Renal cortex interstitium (tissue), 11 donors: ENCODE measurements at regions not wholly inside any gene's neighbourhood (a gene's known extent, or its start where the extent isn't known, plus 50 kb on each side); places are given as distances from the start of the nearest gene placed in this dataset.

Experiments used
- DNase-seq, 11 donors: peaks; one replicate each; pipeline ENCODE4 v3.0.0-alpha.2; 2013; ENCODE audit warnings: low read depth in 9 of 11, low spot score in 4 of 11; ENCODE audit errors: extremely low read depth in 1 of 11

DNA sequence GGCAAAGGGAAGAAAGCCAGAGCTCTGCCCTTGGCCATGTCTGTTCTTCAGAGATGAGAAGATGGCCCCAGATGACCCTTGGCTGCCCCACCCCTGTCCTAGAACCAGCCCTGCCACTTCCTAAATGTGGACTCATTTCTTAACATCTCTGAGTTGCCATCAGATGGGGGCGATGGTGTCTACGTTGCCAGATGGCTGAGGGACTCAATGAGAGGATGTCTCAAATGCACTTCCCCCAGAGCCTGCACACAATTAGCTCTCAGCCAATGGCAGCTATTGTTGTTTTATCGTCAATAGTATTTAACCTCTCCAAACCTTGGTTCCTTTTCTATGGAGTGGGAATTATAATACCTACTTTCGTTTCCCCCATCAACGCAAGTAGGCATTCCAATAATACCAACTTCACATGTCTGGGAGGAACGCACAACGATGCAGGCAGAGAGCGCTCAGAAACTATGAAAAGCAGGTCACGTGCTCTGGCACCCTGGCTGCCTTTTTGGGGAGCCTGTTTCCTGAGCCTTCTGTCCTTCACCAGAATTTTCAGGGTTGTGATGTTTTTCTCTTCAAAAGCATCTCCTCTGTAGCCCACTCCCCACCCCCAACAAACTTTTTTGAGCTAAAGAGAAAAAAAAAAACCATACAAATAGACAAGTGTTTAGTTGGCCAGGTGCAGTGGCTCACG, 100.3 kb downstream of the MCFD2 start:
- no peak for DNase-seq

- peak in 10 of 11 donors; percentile 39 to 82 (median 54) for DNase-seq
Measured at GRCh38 chr2:46814160-46814961, 101.2 kb downstream of the MCFD2 start.

- no peak for DNase-seq
Measured at GRCh38 chr2:46813680-46814079, 101.9 kb downstream of the MCFD2 start.

GRCh38 chr2:46813020-46813415, 102.6 kb downstream of the MCFD2 start:
- DNase-seq, result peak in 7 of 11 donors; percentile 18 to 46 (median 33)
